ENCODE measurements at regions not wholly inside any gene's neighbourhood (a gene's known extent, or its start where the extent isn't known, plus 50 kb on each side); places are given as distances from the start of the nearest gene placed in this dataset.

GRCh38 chr4:144384408-144384807 is 243.9 kb upstream of the GYPA start:
- no peak for DNase-seq (ENCODE audit: extremely low spot score, unreplicated experiment)
- Mint-ChIP-seq H3K9me3 (peaks cover 10% of the 10 kb centered on the region), H3K27me3 (no peaks in the 10 kb centered on the region), H3K36me3 (peaks cover 3% of the 10 kb centered on the region), H3K4me1 (ENCODE audit: unreplicated experiment) (peaks cover 3% of the 10 kb centered on the region), H3K4me3 (no peak overlapping the region), H3K27ac (no peak overlapping the region)
- TF ChIP-seq, protein P1, sequence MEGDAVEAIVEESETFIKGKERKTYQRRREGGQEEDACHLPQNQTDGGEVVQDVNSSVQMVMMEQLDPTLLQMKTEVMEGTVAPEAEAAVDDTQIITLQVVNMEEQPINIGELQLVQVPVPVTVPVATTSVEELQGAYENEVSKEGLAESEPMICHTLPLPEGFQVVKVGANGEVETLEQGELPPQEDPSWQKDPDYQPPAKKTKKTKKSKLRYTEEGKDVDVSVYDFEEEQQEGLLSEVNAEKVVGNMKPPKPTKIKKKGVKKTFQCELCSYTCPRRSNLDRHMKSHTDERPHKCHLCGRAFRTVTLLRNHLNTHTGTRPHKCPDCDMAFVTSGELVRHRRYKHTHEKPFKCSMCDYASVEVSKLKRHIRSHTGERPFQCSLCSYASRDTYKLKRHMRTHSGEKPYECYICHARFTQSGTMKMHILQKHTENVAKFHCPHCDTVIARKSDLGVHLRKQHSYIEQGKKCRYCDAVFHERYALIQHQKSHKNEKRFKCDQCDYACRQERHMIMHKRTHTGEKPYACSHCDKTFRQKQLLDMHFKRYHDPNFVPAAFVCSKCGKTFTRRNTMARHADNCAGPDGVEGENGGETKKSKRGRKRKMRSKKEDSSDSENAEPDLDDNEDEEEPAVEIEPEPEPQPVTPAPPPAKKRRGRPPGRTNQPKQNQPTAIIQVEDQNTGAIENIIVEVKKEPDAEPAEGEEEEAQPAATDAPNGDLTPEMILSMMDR (conservative IDR thresholded peaks at IDR 0.05) = no peak

GRCh38 chr4:144399927-144400326 is 246.0 kb upstream of the HHIP start:
- H3K4me1 Mint-ChIP-seq (ENCODE audit: unreplicated experiment) = peaks cover 3% of the 10 kb centered on the region
- DNase-seq (ENCODE audit: extremely low spot score, unreplicated experiment) = no peak
- no peaks in the 10 kb centered on the region for H3K36me3 Mint-ChIP-seq
- H3K9me3 Mint-ChIP-seq = no peaks in the 10 kb centered on the region
- H3K27ac Mint-ChIP-seq = no peak overlapping the region
- TF ChIP-seq, protein P1 (conservative IDR thresholded peaks at IDR 0.05) = no peak
- H3K4me3 Mint-ChIP-seq = no peak overlapping the region
- no peaks in the 10 kb centered on the region for H3K27me3 Mint-ChIP-seq

DNA sequence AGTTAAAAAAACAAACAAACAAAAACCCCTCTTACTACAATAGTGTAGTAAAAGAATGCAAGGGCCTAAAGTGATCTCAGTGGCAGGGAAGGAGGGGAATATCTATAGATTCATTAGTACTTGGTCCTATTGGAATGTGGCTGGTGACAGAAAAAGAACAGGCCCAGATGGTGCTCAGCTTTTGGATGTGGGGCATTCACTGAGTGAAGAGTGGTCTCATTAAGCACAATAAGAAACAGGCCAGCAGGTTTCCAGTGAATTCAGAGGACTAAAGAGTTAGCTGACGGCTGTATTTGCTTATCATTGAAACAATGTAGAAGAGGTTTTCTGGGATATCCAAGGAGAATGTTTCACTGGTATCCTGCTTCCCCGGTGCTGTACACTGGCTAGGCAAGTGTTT is 243.8 kb upstream of the HHIP start:
- DNase-seq (ENCODE audit: extremely low spot score, unreplicated experiment) = no peak
- Mint-ChIP-seq H3K36me3 (peaks cover 3% of the 10 kb centered on the region), H3K4me3 (no peak overlapping the region), H3K9me3 (peaks cover 3% of the 10 kb centered on the region), H3K27me3 (no peaks in the 10 kb centered on the region), H3K27ac (no peak overlapping the region), H3K4me1 (ENCODE audit: unreplicated experiment) (peaks cover 3% of the 10 kb centered on the region)
- TF ChIP-seq, protein P1 (conservative IDR thresholded peaks at IDR 0.05) = no peak

DNA sequence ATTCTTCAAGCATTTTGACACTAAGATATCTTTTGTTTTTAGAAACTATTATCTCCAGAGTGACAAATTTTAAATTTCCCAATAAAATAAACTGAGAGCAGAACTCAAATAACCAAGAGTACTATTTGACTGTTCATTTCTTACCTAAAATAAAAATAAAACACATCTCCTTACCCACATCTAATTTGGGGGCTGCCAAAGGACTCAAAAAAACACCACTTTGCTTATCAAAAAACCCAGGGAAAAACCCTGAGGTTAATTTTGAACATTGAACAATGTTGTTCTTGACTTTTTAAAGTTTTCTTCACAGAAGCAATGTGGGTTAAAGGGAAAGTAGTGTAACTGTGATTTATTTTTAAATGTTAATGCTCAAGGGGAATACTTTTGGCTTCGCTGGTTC is 243.0 kb upstream of the HHIP start:
- no peak for DNase-seq (ENCODE audit: extremely low spot score, unreplicated experiment)
- Mint-ChIP-seq H3K9me3 (peaks cover 3% of the 10 kb centered on the region), H3K27me3 (no peaks in the 10 kb centered on the region), H3K27ac (no peak overlapping the region), H3K36me3 (peaks cover 3% of the 10 kb centered on the region), H3K4me1 (ENCODE audit: unreplicated experiment) (peaks cover 3% of the 10 kb centered on the region), H3K4me3 (no peak overlapping the region)
- TF ChIP-seq, protein P1 (conservative IDR thresholded peaks at IDR 0.05) = no peak

DNA sequence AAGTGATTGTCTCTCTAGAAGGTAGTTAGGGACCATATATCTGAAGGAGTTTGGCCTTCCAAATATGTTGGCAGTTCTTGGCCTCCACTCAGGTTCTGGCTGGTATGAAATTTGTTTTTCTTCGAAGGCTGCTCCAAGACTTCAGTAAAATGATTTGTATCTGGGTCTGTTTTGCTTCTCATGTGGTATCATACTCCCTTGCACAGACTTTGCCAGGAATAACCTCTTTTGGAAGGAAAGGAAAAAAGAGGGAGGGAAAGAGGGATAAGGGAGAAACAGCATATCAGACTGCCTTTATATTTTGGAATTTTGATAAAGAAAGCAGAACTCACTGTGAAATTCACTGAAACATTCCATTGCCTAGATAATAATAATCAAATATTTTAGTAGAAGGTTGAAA is 242.1 kb upstream of the HHIP start:
- no peak overlapping the region for H3K4me3 Mint-ChIP-seq
- TF ChIP-seq, protein P1 (conservative IDR thresholded peaks at IDR 0.05) = no peak
- H3K4me1 Mint-ChIP-seq (ENCODE audit: unreplicated experiment) = peaks cover 3% of the 10 kb centered on the region
- no peak for DNase-seq (ENCODE audit: extremely low spot score, unreplicated experiment)
- H3K27ac Mint-ChIP-seq = no peak overlapping the region
- H3K9me3 Mint-ChIP-seq = peaks cover 3% of the 10 kb centered on the region
- H3K36me3 Mint-ChIP-seq = peaks cover 3% of the 10 kb centered on the region
- H3K27me3 Mint-ChIP-seq = no peaks in the 10 kb centered on the region

DNA sequence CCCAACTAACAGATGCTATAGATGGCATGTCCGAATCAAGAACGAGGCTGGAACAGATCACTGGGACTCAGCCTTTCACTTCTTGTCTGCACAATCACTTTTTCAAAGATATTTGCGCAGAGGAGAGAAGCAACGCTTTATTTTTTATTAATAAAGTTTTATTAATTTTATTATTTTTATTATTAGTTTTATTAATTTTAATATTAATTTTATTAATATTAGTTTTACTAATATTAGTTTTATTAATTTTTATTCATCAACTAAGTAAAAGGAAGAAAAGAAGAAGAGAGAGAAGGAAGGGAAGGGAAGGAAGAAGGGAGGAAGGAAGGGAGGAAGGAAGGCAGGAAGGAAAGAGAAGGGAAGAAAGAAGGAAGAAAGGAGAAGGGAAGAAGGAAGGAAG is 236.4 kb upstream of the HHIP start:
- Mint-ChIP-seq H3K36me3 (peaks cover 3% of the 10 kb centered on the region), H3K4me1 (ENCODE audit: unreplicated experiment) (no peaks in the 10 kb centered on the region), H3K27me3 (no peaks in the 10 kb centered on the region), H3K9me3 (peaks cover 3% of the 10 kb centered on the region), H3K27ac (no peak overlapping the region), H3K4me3 (no peak overlapping the region)
- TF ChIP-seq, protein P1 (conservative IDR thresholded peaks at IDR 0.05) = no peak
- DNase-seq (ENCODE audit: extremely low spot score, unreplicated experiment) = no peak

All from type B pancreatic cell (in vitro differentiated cells).